ENCODE measurements at regions not wholly inside any gene's neighbourhood (a gene's known extent, or its start where the extent isn't known, plus 50 kb on each side); places are given as distances from the start of the nearest gene placed in this dataset.
"Not testable (repeated sequence)": the region's sequence is repeated elsewhere in the genome, so short reads cannot be mapped to it uniquely, and the experiment has no call there.

GRCh38 chr9:138174954-138175353, 297.4 kb downstream of the CACNA1B start:
- H3K27ac Mint-ChIP-seq; H3K4me1 Mint-ChIP-seq (ENCODE audit: low read depth); intact Hi-C loops (cut with micrococcal nuclease); H3K4me3 Mint-ChIP-seq; DNase-seq; H3K27me3 Mint-ChIP-seq; H3K9me3 Mint-ChIP-seq; H3K36me3 Mint-ChIP-seq; CTCF ChIA-PET; POLR2A ChIA-PET: not testable (repeated sequence)

DNA sequence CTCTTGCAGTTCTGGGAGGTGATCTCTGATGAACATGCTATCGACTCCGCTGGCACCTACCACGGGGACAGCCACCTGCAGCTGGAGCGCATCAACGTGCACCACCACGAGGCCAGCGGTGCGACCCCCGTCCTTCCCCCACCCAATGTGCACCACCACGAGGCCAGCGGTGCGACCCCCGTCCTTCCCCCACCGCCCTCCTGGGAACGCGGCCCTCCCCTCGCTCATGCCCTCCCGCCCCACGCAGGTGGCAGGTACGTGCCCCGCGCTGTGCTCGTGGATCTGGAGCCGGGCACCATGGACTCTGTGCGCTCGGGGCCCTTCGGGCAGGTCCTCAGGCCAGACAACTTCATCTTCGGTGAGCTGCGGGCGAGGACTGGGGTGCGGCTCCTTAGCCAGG, 297.8 kb downstream of the CACNA1B start:
- CTCF ChIA-PET; H3K27ac Mint-ChIP-seq; DNase-seq; H3K36me3 Mint-ChIP-seq; H3K9me3 Mint-ChIP-seq; H3K27me3 Mint-ChIP-seq; H3K4me3 Mint-ChIP-seq; POLR2A ChIA-PET; H3K4me1 Mint-ChIP-seq (ENCODE audit: low read depth); intact Hi-C loops (cut with micrococcal nuclease): not testable (repeated sequence)

- CTCF ChIA-PET; POLR2A ChIA-PET; H3K27ac Mint-ChIP-seq; DNase-seq; H3K9me3 Mint-ChIP-seq; H3K4me3 Mint-ChIP-seq; H3K4me1 Mint-ChIP-seq (ENCODE audit: low read depth); intact Hi-C loops (cut with micrococcal nuclease); H3K27me3 Mint-ChIP-seq; H3K36me3 Mint-ChIP-seq: not testable (repeated sequence)
Measured at GRCh38 chr9:138177091-138177490, 299.5 kb downstream of the CACNA1B start.

DNA sequence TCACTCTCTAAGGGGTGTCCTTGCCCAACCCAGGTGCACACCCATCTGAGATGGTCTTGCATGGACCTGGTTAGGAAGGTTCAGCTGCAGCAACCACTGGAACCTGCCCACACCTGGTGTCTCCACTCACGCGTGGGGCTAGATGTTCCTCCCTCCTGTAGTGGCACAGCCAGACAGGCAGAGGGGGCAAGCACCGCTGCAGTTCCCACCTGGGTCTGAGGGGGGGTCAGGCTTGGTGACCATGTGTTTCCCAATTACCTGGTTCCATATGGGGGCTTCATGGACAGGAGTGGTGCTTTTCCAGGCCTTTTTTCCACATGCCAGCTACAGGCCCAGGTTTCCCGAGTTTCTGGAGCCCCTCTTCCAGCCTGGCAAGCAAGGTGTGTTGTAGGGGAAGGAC, 301.4 kb downstream of the CACNA1B start:
- POLR2A ChIA-PET; H3K4me1 Mint-ChIP-seq (ENCODE audit: low read depth); CTCF ChIA-PET; H3K27ac Mint-ChIP-seq; intact Hi-C loops (cut with micrococcal nuclease); H3K9me3 Mint-ChIP-seq; DNase-seq; H3K27me3 Mint-ChIP-seq; H3K4me3 Mint-ChIP-seq; H3K36me3 Mint-ChIP-seq: not testable (repeated sequence)

DNA sequence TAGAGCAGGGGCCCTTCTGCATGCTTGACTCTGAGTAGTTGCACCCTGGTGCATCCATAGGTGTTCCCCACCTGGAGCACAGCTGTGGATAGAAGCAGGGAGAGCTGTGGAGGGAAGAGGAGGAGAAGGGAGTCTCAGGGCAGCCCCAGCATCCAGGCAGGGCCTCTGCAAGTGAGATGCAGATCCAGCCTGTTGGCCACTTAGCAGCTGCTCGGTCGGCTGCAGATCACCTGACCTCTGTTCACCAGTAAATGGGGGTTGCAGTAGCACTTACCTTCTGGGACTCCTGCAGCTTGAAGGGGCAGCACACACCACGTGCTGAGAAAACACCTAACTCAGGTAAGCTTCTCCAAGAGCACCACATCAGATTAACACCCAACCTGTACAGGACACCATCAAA, 302.1 kb downstream of the CACNA1B start:
- POLR2A ChIA-PET; H3K27me3 Mint-ChIP-seq; H3K4me1 Mint-ChIP-seq (ENCODE audit: low read depth); intact Hi-C loops (cut with micrococcal nuclease); H3K4me3 Mint-ChIP-seq; H3K27ac Mint-ChIP-seq; DNase-seq; H3K36me3 Mint-ChIP-seq; H3K9me3 Mint-ChIP-seq; CTCF ChIA-PET: not testable (repeated sequence)

- H3K4me1 Mint-ChIP-seq (ENCODE audit: low read depth); H3K36me3 Mint-ChIP-seq; H3K9me3 Mint-ChIP-seq; POLR2A ChIA-PET; DNase-seq; CTCF ChIA-PET; H3K27me3 Mint-ChIP-seq; intact Hi-C loops (cut with micrococcal nuclease); H3K4me3 Mint-ChIP-seq; H3K27ac Mint-ChIP-seq: not testable (repeated sequence)
Measured at GRCh38 chr9:138181963-138182362, 304.4 kb downstream of the CACNA1B start.

DNA sequence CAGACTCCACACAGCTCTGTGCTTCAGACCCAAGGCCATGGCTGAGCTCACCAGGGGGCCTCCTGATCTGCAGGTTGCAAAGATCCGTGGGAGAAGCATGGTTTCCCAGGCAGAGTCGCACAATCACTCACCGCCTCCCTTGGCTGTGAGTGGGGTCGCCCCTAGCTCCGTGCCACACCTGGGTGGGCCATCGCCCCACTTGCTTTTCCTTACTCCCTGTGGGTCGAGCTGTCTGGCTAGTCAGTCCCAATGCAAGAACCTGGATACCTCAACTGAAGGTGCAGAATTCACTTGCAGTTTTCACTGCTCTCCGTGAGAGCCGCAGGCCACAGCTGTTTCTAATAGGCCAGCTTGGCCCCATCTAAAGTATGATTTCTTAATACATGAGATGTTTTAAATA, 319.6 kb downstream of the CACNA1B start:
- H3K27me3 Mint-ChIP-seq; H3K27ac Mint-ChIP-seq; CTCF ChIA-PET; H3K9me3 Mint-ChIP-seq; H3K4me1 Mint-ChIP-seq (ENCODE audit: low read depth); DNase-seq; H3K36me3 Mint-ChIP-seq; H3K4me3 Mint-ChIP-seq; POLR2A ChIA-PET; intact Hi-C loops (cut with micrococcal nuclease): not testable (repeated sequence)

DNA sequence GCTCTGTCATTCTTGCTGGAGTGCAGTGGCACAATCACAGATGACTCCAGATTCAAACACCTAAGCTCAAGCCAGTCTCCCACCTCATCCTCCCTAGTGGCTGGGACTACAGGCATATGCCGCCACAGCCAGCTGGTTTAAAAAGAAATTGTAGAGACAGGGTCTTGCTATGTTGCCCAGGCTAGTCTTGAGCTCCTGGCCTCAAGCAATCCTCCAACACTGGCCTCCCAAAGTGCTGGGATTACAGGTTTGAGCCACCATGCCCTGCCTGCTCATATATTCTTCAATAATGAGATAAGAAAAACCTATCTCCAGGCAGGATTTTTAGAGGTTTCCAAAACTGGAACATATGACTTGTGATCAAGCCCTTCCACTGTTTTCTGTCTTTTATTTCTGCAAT, 321.4 kb downstream of the CACNA1B start:
- POLR2A ChIA-PET; H3K27ac Mint-ChIP-seq; H3K9me3 Mint-ChIP-seq; DNase-seq; intact Hi-C loops (cut with micrococcal nuclease); H3K4me1 Mint-ChIP-seq (ENCODE audit: low read depth); CTCF ChIA-PET; H3K36me3 Mint-ChIP-seq; H3K27me3 Mint-ChIP-seq; H3K4me3 Mint-ChIP-seq: not testable (repeated sequence)

- H3K27me3 Mint-ChIP-seq; H3K27ac Mint-ChIP-seq; POLR2A ChIA-PET; CTCF ChIA-PET; H3K9me3 Mint-ChIP-seq; H3K36me3 Mint-ChIP-seq; DNase-seq; H3K4me1 Mint-ChIP-seq (ENCODE audit: low read depth); intact Hi-C loops (cut with micrococcal nuclease); H3K4me3 Mint-ChIP-seq: not testable (repeated sequence)
Measured at GRCh38 chr9:138199917-138200316, 322.3 kb downstream of the CACNA1B start.

DNA sequence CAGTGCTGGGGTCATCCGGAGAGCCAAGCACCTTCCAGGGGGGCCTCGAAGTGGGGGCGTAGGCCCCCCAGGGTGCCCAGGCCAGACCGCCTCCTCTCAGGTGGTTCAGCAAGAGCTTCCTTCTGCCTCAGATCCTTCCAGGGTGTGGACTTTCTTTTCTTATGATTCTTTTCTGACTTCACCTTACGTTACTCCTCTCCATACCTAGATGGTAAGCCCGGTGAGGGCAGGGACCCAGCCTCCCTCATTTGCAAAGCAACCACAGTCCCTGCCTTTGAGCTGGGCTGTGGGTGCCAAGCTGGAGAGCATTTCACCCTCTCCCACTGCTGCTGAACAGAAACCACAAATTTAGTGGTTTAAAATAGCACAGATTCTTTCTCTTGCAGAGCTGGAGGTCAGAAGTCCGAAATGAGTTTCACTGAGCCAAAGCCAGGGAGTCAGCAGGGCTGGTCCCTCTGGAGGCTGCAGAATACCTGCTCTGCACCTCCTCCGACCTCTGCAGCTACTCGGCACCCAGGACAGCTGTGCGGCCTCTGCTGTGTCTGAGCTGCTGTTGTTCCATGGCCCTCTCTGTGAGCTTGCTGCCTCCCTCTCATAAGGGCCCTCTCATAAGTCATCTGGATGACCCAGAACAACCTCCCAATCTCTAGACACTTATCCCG, 323.0 kb downstream of the CACNA1B start:
- H3K4me3 Mint-ChIP-seq; intact Hi-C loops (cut with micrococcal nuclease); POLR2A ChIA-PET: not testable (repeated sequence)

GRCh38 chr9:138201167-138201889, 323.7 kb downstream of the CACNA1B start:
- H3K4me3 Mint-ChIP-seq; POLR2A ChIA-PET; H3K27me3 Mint-ChIP-seq; H3K9me3 Mint-ChIP-seq; DNase-seq; intact Hi-C loops (cut with micrococcal nuclease); H3K36me3 Mint-ChIP-seq; H3K27ac Mint-ChIP-seq; CTCF ChIA-PET; H3K4me1 Mint-ChIP-seq (ENCODE audit: low read depth): not testable (repeated sequence)

More for the DNA sequence above, 323.0 kb downstream of the CACNA1B start:
- H3K27me3 Mint-ChIP-seq; H3K27ac Mint-ChIP-seq; CTCF ChIA-PET; DNase-seq; H3K9me3 Mint-ChIP-seq; H3K36me3 Mint-ChIP-seq; H3K4me1 Mint-ChIP-seq (ENCODE audit: low read depth): not testable (repeated sequence)

- H3K27me3 Mint-ChIP-seq; H3K4me1 Mint-ChIP-seq (ENCODE audit: low read depth); H3K27ac Mint-ChIP-seq; H3K4me3 Mint-ChIP-seq; H3K36me3 Mint-ChIP-seq; intact Hi-C loops (cut with micrococcal nuclease); CTCF ChIA-PET; DNase-seq; H3K9me3 Mint-ChIP-seq; POLR2A ChIA-PET: not testable (repeated sequence)
Measured at GRCh38 chr9:138202043-138202442, 324.5 kb downstream of the CACNA1B start.

DNA sequence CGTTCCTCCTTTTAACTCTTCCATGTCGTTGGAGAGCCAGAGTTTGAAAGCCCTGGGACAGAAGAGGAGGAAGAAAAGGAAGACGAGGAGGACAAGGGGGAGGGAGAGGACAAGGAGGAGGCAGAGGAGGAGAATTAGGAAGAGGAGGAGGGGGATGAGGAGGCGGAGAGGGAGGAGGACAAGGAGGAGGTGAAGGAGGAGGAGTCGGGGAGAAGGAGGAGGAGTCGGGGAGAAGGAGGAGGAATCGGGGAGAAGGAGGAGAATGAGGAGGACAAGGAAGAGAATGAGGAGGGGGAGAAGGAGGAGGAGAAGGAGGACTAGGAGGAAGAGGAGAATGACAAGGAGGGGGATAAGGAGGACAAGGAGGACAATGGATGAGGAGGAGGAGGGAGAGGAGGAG, 325.7 kb downstream of the CACNA1B start:
- DNase-seq; H3K27ac Mint-ChIP-seq; H3K4me3 Mint-ChIP-seq; H3K4me1 Mint-ChIP-seq (ENCODE audit: low read depth); H3K36me3 Mint-ChIP-seq; H3K9me3 Mint-ChIP-seq; intact Hi-C loops (cut with micrococcal nuclease); POLR2A ChIA-PET; CTCF ChIA-PET; H3K27me3 Mint-ChIP-seq: not testable (repeated sequence)

Measured in activated CD4-positive, alpha-beta memory T cell treated with anti-CD3 and anti-CD28 coated beads for 36 hours (primary cell).